Lung (tissue), 11 donors: ENCODE measurements at regions not wholly inside any gene's neighbourhood (a gene's known extent, or its start where the extent isn't known, plus 50 kb on each side); places are given as distances from the start of the nearest gene placed in this dataset.

Experiments used
- ATAC-seq: fragments of 200-7000 bp; cut with Tn5 transposase; one replicate; pipeline ENCODE4 v1.9.1; 2020; ENCODE audit warnings: moderate number of reproducible peaks; ENCODE audit not compliant: insufficient read depth, low FRiP score
- DNase-seq, 3 donors: peaks; one replicate each; pipeline ENCODE4 v3.0.0-alpha.2; 2013 to 2017
- H3K27ac ChIP-seq, 2 donors: one replicate each; pipeline ENCODE4 v1.5.1; 2013; ENCODE audit warnings: mild to moderate bottlenecking in 2 of 2, moderate library complexity in 2 of 2, control low read depth in 1 of 2, inconsistent platforms in 1 of 2, low read depth in 1 of 2, low read length in 1 of 2
- H3K27me3 ChIP-seq, 3 donors: one replicate each; pipeline ENCODE4 v1.5.1; 2013; ENCODE audit warnings: low read length in 2 of 3; ENCODE audit not compliant: control insufficient read depth in 3 of 3, insufficient read depth in 3 of 3
- H3K36me3 ChIP-seq, 4 donors: one replicate each; pipeline ENCODE4 v1.5.1; 2013; ENCODE audit warnings: low read length in 4 of 4, mild to moderate bottlenecking in 1 of 4, moderate library complexity in 1 of 4; ENCODE audit not compliant: control insufficient read depth in 4 of 4, insufficient read depth in 4 of 4
- H3K4me1 ChIP-seq, 5 donors: one replicate each; pipeline ENCODE4 v1.5.1; 2013; ENCODE audit warnings: low read length in 5 of 5, mild to moderate bottlenecking in 2 of 5, moderate library complexity in 1 of 5; ENCODE audit not compliant: control insufficient read depth in 5 of 5, insufficient read depth in 5 of 5
- H3K4me3 ChIP-seq: one replicate; pipeline ENCODE4 v1.5.1; 2013; ENCODE audit warnings: mild to moderate bottlenecking, control low read depth, moderate library complexity
- H3K9ac ChIP-seq, 2 donors: one replicate each; pipeline ENCODE4 v1.5.1; 2013; ENCODE audit warnings: low read length in 2 of 2, control low read depth in 1 of 2; ENCODE audit not compliant: insufficient read depth in 1 of 2
- H3K9me3 ChIP-seq, 4 donors: one replicate each; pipeline ENCODE4 v1.5.1; 2013; ENCODE audit warnings: low read length in 3 of 4, mild to moderate bottlenecking in 1 of 4, moderate library complexity in 1 of 4; ENCODE audit not compliant: control insufficient read depth in 4 of 4, insufficient read depth in 3 of 4
- CTCF ChIP-seq: IDR thresholded peaks from 2 replicates; pipeline ENCODE4 v1.5.1; 2012; ENCODE audit warnings: mild to moderate bottlenecking; ENCODE audit errors: control extremely low read depth, extremely low read depth
- WGBS, 2 donors: extraction: QIAGEN DNeasy Blood & Tissue Kit; methylation state at CpG; one replicate each; pipeline ENCODE4 v1.1.7; 2013; 5-methylcytosine and 5-hydroxymethylcytosine counted together
- donor health status: control.
- donor health status: control.
- donor health status: Bipolar disorder and iron deficiency.
- donor health status: healthy.
- donor health status: DM: yes; HTN: yes; CAD: no.

- no peak for TF ChIP-seq CTCF
- no peak overlapping the region for H3K27ac ChIP-seq
- WGBS, 2 donors: 88 to 91% methylated on average over 5 of the region's 5 CpGs
- H3K9me3 ChIP-seq: no peaks in the 10 kb centered on the region
- H3K4me3 ChIP-seq: no peak overlapping the region
- no peak overlapping the region for H3K9ac ChIP-seq
- ATAC-seq (no peak), DNase-seq (no peak)
- H3K36me3 ChIP-seq: no peaks in the 10 kb centered on the region
- H3K27me3 ChIP-seq: no peaks in the 10 kb centered on the region
- peaks cover 0 to 6% (median 1%) of the 10 kb centered on the region in 5 donors for H3K4me1 ChIP-seq
These were observed 111.2 kb upstream of the KIF5B start for GRCh38 chr10:32167450-32167849.

- Histone ChIP-seq H3K9ac (no peak overlapping the region), H3K27me3 (no peaks in the 10 kb centered on the region), H3K4me1 (peaks cover 0 to 6% (median 1%) of the 10 kb centered on the region in 5 donors), H3K36me3 (no peaks in the 10 kb centered on the region), H3K4me3 (no peak overlapping the region), H3K27ac (no peak overlapping the region), H3K9me3 (no peaks in the 10 kb centered on the region)
- TF ChIP-seq CTCF: no peak
- no peak for ATAC-seq
- DNase-seq: no peak
These were observed 110.1 kb upstream of the KIF5B start for GRCh38 chr10:32166365-32166764.

DNA sequence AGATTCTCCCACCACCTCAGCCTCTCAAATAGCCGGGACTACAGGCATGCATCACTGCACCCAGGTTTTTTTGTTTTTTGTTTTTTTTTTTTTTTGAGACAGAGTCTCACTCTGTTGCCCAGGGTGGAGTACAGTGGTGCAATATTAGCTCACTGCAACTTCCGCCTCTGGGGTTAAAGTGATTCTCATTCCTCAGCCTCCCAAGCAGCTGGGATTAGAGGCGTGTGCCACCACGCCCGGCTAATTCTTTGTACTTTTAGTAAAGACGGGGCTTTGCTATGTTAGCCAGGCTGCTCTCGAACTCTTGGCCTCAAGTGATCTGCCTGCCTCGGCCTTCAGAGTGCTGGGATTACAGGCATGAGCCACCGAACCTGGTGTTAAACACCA lies 107.5 kb upstream of the KIF5B start:
- Histone ChIP-seq H3K36me3 (no peaks in the 10 kb centered on the region), H3K4me3 (no peak overlapping the region), H3K9ac (no peak overlapping the region), H3K4me1 (no peaks in the 10 kb centered on the region), H3K27me3 (no peaks in the 10 kb centered on the region), H3K27ac (no peak overlapping the region), H3K9me3 (no peaks in the 10 kb centered on the region)
- TF ChIP-seq CTCF: no peak
- WGBS, 2 donors: 81 to 87% methylated on average over 9 of the region's 9 CpGs
- DNase-seq: no peak
- no peak for ATAC-seq

- H3K27me3 ChIP-seq: no peaks in the 10 kb centered on the region
- WGBS, 2 donors: 82 to 88% methylated on average over 10 of the region's 10 CpGs
- ATAC-seq: no peak
- no peaks in the 10 kb centered on the region for H3K36me3 ChIP-seq
- DNase-seq: no peak
- TF ChIP-seq CTCF: no peak
- no peak overlapping the region for H3K9ac ChIP-seq
- H3K27ac ChIP-seq: no peak overlapping the region
- no peak overlapping the region for H3K4me3 ChIP-seq
- H3K9me3 ChIP-seq: no peaks in the 10 kb centered on the region
- H3K4me1 ChIP-seq: no peaks in the 10 kb centered on the region
These were observed 107.0 kb upstream of the KIF5B start for GRCh38 chr10:32163071-32163761.
